ENCODE measurements at regions not wholly inside any gene's neighbourhood (a gene's known extent, or its start where the extent isn't known, plus 50 kb on each side); places are given as distances from the start of the nearest gene placed in this dataset.

- intact Hi-C loops (cut with DNase I): no loop called here
- no peak overlapping the region for H3K4me3 ChIP-seq
- no peak for TF ChIP-seq CTCF (IDR thresholded peaks at IDR 0.05)
- H3K4me1 ChIP-seq: no peaks in the 10 kb centered on the region
- H3K27ac ChIP-seq: no peak overlapping the region
- H3K36me3 ChIP-seq (ENCODE audit: insufficient read depth in 1 of 2, low read depth in 1 of 2): no peaks in the 10 kb centered on the region
- no peaks in the 10 kb centered on the region for H3K27me3 ChIP-seq (ENCODE audit: insufficient read depth in 3 of 3, low read length in 2 of 3)
- DNase-seq (no peak), ATAC-seq (no peak)
- no peaks in the 10 kb centered on the region for H3K9me3 ChIP-seq
- WGBS, 3 donors: 54 to 66% (median 65%) methylated on average over 16 of the region's 16 CpGs
Measured at GRCh38 chr6:25035512-25036435, 100.0 kb upstream of the RIPOR2 start.

GRCh38 chr6:25036461-25036860, 100.7 kb upstream of the RIPOR2 start:
- no peak for ATAC-seq
- no peak for TF ChIP-seq CTCF (IDR thresholded peaks at IDR 0.05)
- H3K4me1 ChIP-seq: no peaks in the 10 kb centered on the region
- intact Hi-C loops (cut with DNase I): no loop called here
- no peak for DNase-seq
- 90 to 94% (median 94%) methylated on average over 3 of the region's 3 CpGs for WGBS, 3 donors
- no peaks in the 10 kb centered on the region for H3K27me3 ChIP-seq (ENCODE audit: insufficient read depth in 3 of 3, low read length in 2 of 3)
- H3K9me3 ChIP-seq: no peaks in the 10 kb centered on the region
- H3K4me3 ChIP-seq: no peak overlapping the region
- no peaks in the 10 kb centered on the region for H3K36me3 ChIP-seq (ENCODE audit: insufficient read depth in 1 of 2, low read depth in 1 of 2)
- H3K27ac ChIP-seq: no peak overlapping the region

DNA sequence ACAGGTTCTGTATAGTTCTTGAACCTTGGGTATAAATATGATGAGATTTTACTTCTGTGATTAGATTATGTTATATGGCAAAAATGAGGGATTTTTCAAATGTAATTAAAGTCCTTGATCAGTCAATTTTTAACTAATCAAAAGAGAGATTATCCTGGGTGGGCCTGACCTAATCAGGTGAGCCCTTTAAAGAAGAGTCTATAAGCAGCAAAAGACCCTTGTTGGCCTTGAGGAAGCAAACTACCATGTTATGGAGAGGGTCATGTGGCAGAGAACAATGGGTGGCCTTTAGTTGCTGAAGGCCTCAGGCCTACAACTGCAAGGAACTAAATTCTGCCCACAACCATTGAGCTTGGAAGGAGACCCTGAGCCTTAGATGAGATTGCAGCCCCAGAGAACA, 102.5 kb upstream of the RIPOR2 start:
- Histone ChIP-seq H3K27me3 (ENCODE audit: insufficient read depth in 3 of 3, low read length in 2 of 3) (no peaks in the 10 kb centered on the region), H3K4me1 (no peaks in the 10 kb centered on the region), H3K27ac (no peak overlapping the region), H3K9me3 (no peaks in the 10 kb centered on the region), H3K36me3 (ENCODE audit: insufficient read depth in 1 of 2, low read depth in 1 of 2) (no peaks in the 10 kb centered on the region), H3K4me3 (no peak overlapping the region)
- TF ChIP-seq CTCF (IDR thresholded peaks at IDR 0.05): no peak
- intact Hi-C loops (cut with DNase I): no loop called here
- DNase-seq (no peak), ATAC-seq (no peak)

DNA sequence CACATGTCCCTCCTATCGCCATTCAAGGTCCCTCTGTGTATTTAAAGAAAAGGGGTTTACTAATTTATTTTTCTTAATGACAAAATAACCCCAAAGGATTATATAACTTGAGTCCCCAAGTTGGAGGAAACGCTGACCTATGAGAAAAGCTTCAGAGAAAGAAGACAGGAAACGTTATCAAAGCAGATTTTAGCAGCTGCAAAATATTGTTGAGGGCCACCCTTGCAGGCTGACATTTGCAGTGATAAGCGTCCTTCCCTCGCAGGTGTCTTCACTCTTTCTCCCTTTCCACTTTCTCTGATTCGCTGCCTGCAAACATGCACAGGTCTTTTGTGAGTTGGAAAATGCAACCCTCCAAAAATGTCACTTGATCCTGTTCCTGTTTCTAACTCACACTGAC, 103.2 kb upstream of the RIPOR2 start:
- H3K27me3 ChIP-seq (ENCODE audit: insufficient read depth in 3 of 3, low read length in 2 of 3): peaks cover 0 to 4% (median 0%) of the 10 kb centered on the region in 3 donors
- intact Hi-C loops (cut with DNase I): no loop called here
- H3K4me1 ChIP-seq: no peaks in the 10 kb centered on the region
- H3K4me3 ChIP-seq: no peak overlapping the region
- ATAC-seq (no peak), DNase-seq (no peak)
- TF ChIP-seq CTCF (IDR thresholded peaks at IDR 0.05): no peak
- H3K27ac ChIP-seq: no peak overlapping the region
- no peaks in the 10 kb centered on the region for H3K36me3 ChIP-seq (ENCODE audit: insufficient read depth in 1 of 2, low read depth in 1 of 2)
- 55 to 62% (median 60%) methylated on average over 6 of the region's 6 CpGs for WGBS, 3 donors
- H3K9me3 ChIP-seq: no peaks in the 10 kb centered on the region
